ENCODE measurements at regions not wholly inside any gene's neighbourhood (a gene's known extent, or its start where the extent isn't known, plus 50 kb on each side); places are given as distances from the start of the nearest gene placed in this dataset.

- H3K27ac ChIP-seq (ENCODE audit: low read length) = no peak overlapping the region
- H3K4me3 ChIP-seq (ENCODE audit: low read length) = no peak overlapping the region
- H4K20me1 ChIP-seq (ENCODE audit: insufficient read depth) = no peaks in the 10 kb centered on the region
- no peaks in the 10 kb centered on the region for H3K27me3 ChIP-seq (ENCODE audit: insufficient read depth, low read depth, low read length)
- H3K9ac ChIP-seq (ENCODE audit: low read length) = no peak overlapping the region
- no peaks in the 10 kb centered on the region for H3K36me3 ChIP-seq (ENCODE audit: insufficient read depth, low read length)
- no peaks in the 10 kb centered on the region for H3F3A ChIP-seq (ENCODE audit: insufficient read depth, low read length, poor library complexity, severe bottlenecking)
- H3K9me2 ChIP-seq (ENCODE audit: insufficient read depth, low read length) = no peaks in the 10 kb centered on the region
- no peaks in the 10 kb centered on the region for H3K9me3 ChIP-seq (ENCODE audit: low read length)
- no peak overlapping the region for H2AFZ ChIP-seq (ENCODE audit: low read depth, low read length)
- no peak for TF ChIP-seq EZH2 (IDR thresholded peaks at IDR 0.05; ENCODE audit: borderline replicate concordance, insufficient read depth, low read length, poor library complexity, severe bottlenecking)
- TF ChIP-seq EP300 (conservative IDR thresholded peaks at IDR 0.05; ENCODE audit: poor library complexity, severe bottlenecking) = no peak
- TF ChIP-seq SMC3 (conservative IDR thresholded peaks at IDR 0.05; ENCODE audit: poor library complexity) = no peak
- no peak for TF ChIP-seq REST (IDR thresholded peaks at IDR 0.05; ENCODE audit: borderline replicate concordance)
- TF ChIP-seq MXI1 (conservative IDR thresholded peaks at IDR 0.05; ENCODE audit: poor library complexity, severe bottlenecking) = no peak
- TF ChIP-seq POLR2AphosphoS5 (IDR thresholded peaks at IDR 0.05) = no peak
- TF ChIP-seq TAF1 (IDR thresholded peaks at IDR 0.05; ENCODE audit: low read depth) = no peak
- TF ChIP-seq RAD21 (conservative IDR thresholded peaks at IDR 0.05) = no peak
- TF ChIP-seq, protein P1, sequence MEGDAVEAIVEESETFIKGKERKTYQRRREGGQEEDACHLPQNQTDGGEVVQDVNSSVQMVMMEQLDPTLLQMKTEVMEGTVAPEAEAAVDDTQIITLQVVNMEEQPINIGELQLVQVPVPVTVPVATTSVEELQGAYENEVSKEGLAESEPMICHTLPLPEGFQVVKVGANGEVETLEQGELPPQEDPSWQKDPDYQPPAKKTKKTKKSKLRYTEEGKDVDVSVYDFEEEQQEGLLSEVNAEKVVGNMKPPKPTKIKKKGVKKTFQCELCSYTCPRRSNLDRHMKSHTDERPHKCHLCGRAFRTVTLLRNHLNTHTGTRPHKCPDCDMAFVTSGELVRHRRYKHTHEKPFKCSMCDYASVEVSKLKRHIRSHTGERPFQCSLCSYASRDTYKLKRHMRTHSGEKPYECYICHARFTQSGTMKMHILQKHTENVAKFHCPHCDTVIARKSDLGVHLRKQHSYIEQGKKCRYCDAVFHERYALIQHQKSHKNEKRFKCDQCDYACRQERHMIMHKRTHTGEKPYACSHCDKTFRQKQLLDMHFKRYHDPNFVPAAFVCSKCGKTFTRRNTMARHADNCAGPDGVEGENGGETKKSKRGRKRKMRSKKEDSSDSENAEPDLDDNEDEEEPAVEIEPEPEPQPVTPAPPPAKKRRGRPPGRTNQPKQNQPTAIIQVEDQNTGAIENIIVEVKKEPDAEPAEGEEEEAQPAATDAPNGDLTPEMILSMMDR (IDR thresholded peaks at IDR 0.05; ENCODE audit: poor library complexity, severe bottlenecking) = no peak
- no peak overlapping the region for H3K4me2 ChIP-seq (ENCODE audit: low read length)
- H3K79me2 ChIP-seq (replicated peaks; ENCODE audit: insufficient read depth, low read length) = no peaks in the 10 kb centered on the region
These were observed 97.3 kb upstream of the SLCO6A1 start for GRCh38 chr5:102596113-102596512.

DNA sequence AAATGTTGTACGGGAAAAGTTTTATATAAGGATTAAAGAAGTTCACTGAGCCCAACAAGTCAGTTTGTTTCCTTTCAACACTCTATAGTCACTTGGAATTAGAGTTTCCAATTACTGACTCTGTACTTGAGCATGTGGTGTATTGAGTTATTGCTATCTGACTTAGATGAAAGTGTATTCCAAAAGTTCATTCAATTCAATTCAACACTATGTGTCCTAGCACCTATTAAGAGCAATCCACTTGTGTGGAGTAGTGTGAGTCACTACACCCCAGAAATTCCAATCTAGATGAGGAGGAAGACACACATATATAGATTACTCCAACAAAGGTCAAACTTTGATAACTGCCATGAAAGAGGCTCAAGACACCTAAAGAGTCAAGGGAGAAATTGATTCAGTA lies 98.2 kb upstream of the SLCO6A1 start:
- Histone ChIP-seq H3K27ac (ENCODE audit: low read length) (no peak overlapping the region), H3K4me2 (ENCODE audit: low read length) (no peak overlapping the region), H3K79me2 (replicated peaks; ENCODE audit: insufficient read depth, low read length) (no peaks in the 10 kb centered on the region), H3K9me2 (ENCODE audit: insufficient read depth, low read length) (no peaks in the 10 kb centered on the region), H2AFZ (ENCODE audit: low read depth, low read length) (no peak overlapping the region), H4K20me1 (ENCODE audit: insufficient read depth) (no peaks in the 10 kb centered on the region), H3K27me3 (ENCODE audit: insufficient read depth, low read depth, low read length) (no peaks in the 10 kb centered on the region), H3K36me3 (ENCODE audit: insufficient read depth, low read length) (no peaks in the 10 kb centered on the region), H3K9me3 (ENCODE audit: low read length) (no peaks in the 10 kb centered on the region), H3K4me3 (ENCODE audit: low read length) (no peak overlapping the region), H3K9ac (ENCODE audit: low read length) (no peak overlapping the region), H3F3A (ENCODE audit: insufficient read depth, low read length, poor library complexity, severe bottlenecking) (no peaks in the 10 kb centered on the region)
- no peak for TF ChIP-seq REST (IDR thresholded peaks at IDR 0.05; ENCODE audit: borderline replicate concordance)
- TF ChIP-seq, protein P1 (IDR thresholded peaks at IDR 0.05; ENCODE audit: poor library complexity, severe bottlenecking) = no peak
